ENCODE measurements at regions not wholly inside any gene's neighbourhood (a gene's known extent, or its start where the extent isn't known, plus 50 kb on each side); places are given as distances from the start of the nearest gene placed in this dataset.

GRCh38 chr10:53607691-53608090 is 835.1 kb upstream of the MBL2 start:
- Histone ChIP-seq H3K4me3 (ENCODE audit: low read length in 2 of 2) (no peak overlapping the region), H3K4me2 (ENCODE audit: insufficient read depth, low read length, poor library complexity, severe bottlenecking) (no peak overlapping the region), H3K4me1 (ENCODE audit: control insufficient read depth in 2 of 2, insufficient read depth in 1 of 2, low read depth in 1 of 2, low read length in 2 of 2) (peaks cover 0 to 3% of the 10 kb centered on the region in 2 donors), H3K18ac (ENCODE audit: low read length) (no peak overlapping the region), H4K91ac (ENCODE audit: low read depth, low read length, poor library complexity) (no peak overlapping the region), H3K36me3 (replicated peaks in 1 of 2; ENCODE audit: control insufficient read depth in 2 of 2, insufficient read depth in 2 of 2, low read length in 2 of 2) (no peaks in the 10 kb centered on the region), H3K23ac (ENCODE audit: low read depth, low read length, poor library complexity) (no peak overlapping the region), H3K4ac (ENCODE audit: low read length) (no peak overlapping the region), H2AK5ac (ENCODE audit: low read depth, low read length) (no peak overlapping the region), H3K79me1 (ENCODE audit: low read depth, low read length) (no peaks in the 10 kb centered on the region), H2BK120ac (ENCODE audit: low read depth, low read length) (no peak overlapping the region), H2BK5ac (ENCODE audit: low read length) (no peak overlapping the region), H3K27ac (replicated peaks; ENCODE audit: low read length) (no peak overlapping the region), H2BK12ac (ENCODE audit: low read length) (no peak overlapping the region), H3K27me3 (ENCODE audit: control insufficient read depth in 3 of 3, insufficient read depth in 3 of 3, low read depth in 1 of 3, low read length in 3 of 3) (no peaks in the 10 kb centered on the region), H2AFZ (ENCODE audit: low read length) (peak overlapping the region; percentile 16), H3K9me3 (replicated peaks in 1 of 2; ENCODE audit: control insufficient read depth in 2 of 2, insufficient read depth in 1 of 2, low read depth in 1 of 2, low read length in 2 of 2) (peaks cover 0 to 13% of the 10 kb centered on the region in 2 donors), H3K14ac (ENCODE audit: low read length) (no peak overlapping the region), H3K9ac (ENCODE audit: low read depth, low read length, poor library complexity) (no peak overlapping the region), H4K8ac (ENCODE audit: low read depth, low read length) (no peak overlapping the region), H2BK15ac (ENCODE audit: low read length) (no peak overlapping the region)
- no peak for DNase-seq (ENCODE audit: low spot score)
- no CpG with 5 or more reads among the region's 3 CpGs for WGBS, 2 donors (ENCODE audit: extremely low coverage in 2 of 2, insufficient read length in 2 of 2, insufficient replicate concordance in 1 of 2)

- H2BK12ac ChIP-seq (ENCODE audit: low read length): no peak overlapping the region
- no peak overlapping the region for H3K4me3 ChIP-seq (ENCODE audit: low read length in 2 of 2)
- no peak overlapping the region for H3K14ac ChIP-seq (ENCODE audit: low read length)
- no peak overlapping the region for H3K9ac ChIP-seq (ENCODE audit: low read depth, low read length, poor library complexity)
- no peaks in the 10 kb centered on the region for H3K36me3 ChIP-seq (replicated peaks in 1 of 2; ENCODE audit: control insufficient read depth in 2 of 2, insufficient read depth in 2 of 2, low read length in 2 of 2)
- DNase-seq (ENCODE audit: low spot score): no peak
- H4K91ac ChIP-seq (ENCODE audit: low read depth, low read length, poor library complexity): no peak overlapping the region
- no peak overlapping the region for H2AK5ac ChIP-seq (ENCODE audit: low read depth, low read length)
- no peak overlapping the region for H3K27ac ChIP-seq (replicated peaks; ENCODE audit: low read length)
- no peak overlapping the region for H3K4ac ChIP-seq (ENCODE audit: low read length)
- no peaks in the 10 kb centered on the region for H3K27me3 ChIP-seq (ENCODE audit: control insufficient read depth in 3 of 3, insufficient read depth in 3 of 3, low read depth in 1 of 3, low read length in 3 of 3)
- peaks cover 0 to 3% of the 10 kb centered on the region in 2 donors for H3K4me1 ChIP-seq (ENCODE audit: control insufficient read depth in 2 of 2, insufficient read depth in 1 of 2, low read depth in 1 of 2, low read length in 2 of 2)
- no peak overlapping the region for H2BK120ac ChIP-seq (ENCODE audit: low read depth, low read length)
- H3K18ac ChIP-seq (ENCODE audit: low read length): no peak overlapping the region
- no peak overlapping the region for H4K8ac ChIP-seq (ENCODE audit: low read depth, low read length)
- peaks cover 0 to 13% of the 10 kb centered on the region in 2 donors for H3K9me3 ChIP-seq (replicated peaks in 1 of 2; ENCODE audit: control insufficient read depth in 2 of 2, insufficient read depth in 1 of 2, low read depth in 1 of 2, low read length in 2 of 2)
- H3K79me1 ChIP-seq (ENCODE audit: low read depth, low read length): no peaks in the 10 kb centered on the region
- no peak overlapping the region for H3K4me2 ChIP-seq (ENCODE audit: insufficient read depth, low read length, poor library complexity, severe bottlenecking)
- H2BK15ac ChIP-seq (ENCODE audit: low read length): no peak overlapping the region
- peak overlapping the region; percentile 43 for H2AFZ ChIP-seq (ENCODE audit: low read length)
- 100% methylated on average over 1 of the region's 3 CpGs; no CpG with 5 or more reads in 1 of the 2 donors for WGBS, 2 donors (ENCODE audit: extremely low coverage in 2 of 2, insufficient read length in 2 of 2, insufficient replicate concordance in 1 of 2)
- no peak overlapping the region for H2BK5ac ChIP-seq (ENCODE audit: low read length)
- H3K23ac ChIP-seq (ENCODE audit: low read depth, low read length, poor library complexity): no peak overlapping the region
Measured at GRCh38 chr10:53606981-53607380, 834.4 kb upstream of the MBL2 start.

- Histone ChIP-seq H2BK5ac (ENCODE audit: low read length) (no peak overlapping the region), H4K8ac (ENCODE audit: low read depth, low read length) (no peak overlapping the region), H3K79me1 (ENCODE audit: low read depth, low read length) (no peaks in the 10 kb centered on the region), H3K4me1 (ENCODE audit: control insufficient read depth in 2 of 2, insufficient read depth in 1 of 2, low read depth in 1 of 2, low read length in 2 of 2) (peaks cover 1 to 24% of the 10 kb centered on the region in 2 donors), H3K4ac (ENCODE audit: low read length) (no peak overlapping the region), H4K91ac (ENCODE audit: low read depth, low read length, poor library complexity) (no peak overlapping the region), H3K27me3 (ENCODE audit: control insufficient read depth in 3 of 3, insufficient read depth in 3 of 3, low read depth in 1 of 3, low read length in 3 of 3) (no peaks in the 10 kb centered on the region), H3K27ac (replicated peaks; ENCODE audit: low read length) (no peak overlapping the region), H3K36me3 (replicated peaks in 1 of 2; ENCODE audit: control insufficient read depth in 2 of 2, insufficient read depth in 2 of 2, low read length in 2 of 2) (no peaks in the 10 kb centered on the region), H2BK120ac (ENCODE audit: low read depth, low read length) (no peak overlapping the region), H3K23ac (ENCODE audit: low read depth, low read length, poor library complexity) (no peak overlapping the region), H3K4me2 (ENCODE audit: insufficient read depth, low read length, poor library complexity, severe bottlenecking) (no peak overlapping the region), H2AFZ (ENCODE audit: low read length) (no peak overlapping the region), H3K14ac (ENCODE audit: low read length) (no peak overlapping the region), H3K4me3 (ENCODE audit: low read length in 2 of 2) (no peak overlapping the region), H2BK15ac (ENCODE audit: low read length) (no peak overlapping the region), H3K9me3 (replicated peaks in 1 of 2; ENCODE audit: control insufficient read depth in 2 of 2, insufficient read depth in 1 of 2, low read depth in 1 of 2, low read length in 2 of 2) (peaks cover 0 to 13% of the 10 kb centered on the region in 2 donors), H2AK5ac (ENCODE audit: low read depth, low read length) (no peak overlapping the region), H3K18ac (ENCODE audit: low read length) (no peak overlapping the region), H2BK12ac (ENCODE audit: low read length) (no peak overlapping the region), H3K9ac (ENCODE audit: low read depth, low read length, poor library complexity) (no peak overlapping the region)
- peak; percentile 9 for DNase-seq (ENCODE audit: low spot score)
- no CpG with 5 or more reads among the region's 11 CpGs for WGBS, 2 donors (ENCODE audit: extremely low coverage in 2 of 2, insufficient read length in 2 of 2, insufficient replicate concordance in 1 of 2)
Measured at GRCh38 chr10:53601260-53601875, 828.8 kb upstream of the MBL2 start.

DNA sequence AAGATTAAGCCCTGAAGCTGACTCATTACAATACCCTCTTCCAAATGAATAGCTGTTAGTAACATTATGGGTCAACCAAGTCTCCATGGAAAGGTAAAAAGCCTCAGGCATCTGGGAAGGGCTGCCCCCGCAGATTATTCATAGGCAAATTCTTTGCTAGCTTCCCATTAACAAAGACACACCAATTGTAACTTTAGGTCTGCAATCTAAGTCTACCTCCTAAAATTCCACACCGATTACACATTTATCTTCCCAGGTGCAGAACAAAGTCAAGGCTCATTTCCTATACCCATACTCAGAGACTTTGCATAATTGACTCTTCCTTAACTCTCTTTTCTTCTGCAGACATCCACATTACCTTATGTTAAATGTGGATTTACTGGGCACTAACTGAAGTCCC is 826.3 kb upstream of the MBL2 start:
- H3K4me2 ChIP-seq (ENCODE audit: insufficient read depth, low read length, poor library complexity, severe bottlenecking): no peak overlapping the region
- no peaks in the 10 kb centered on the region for H3K36me3 ChIP-seq (replicated peaks in 1 of 2; ENCODE audit: control insufficient read depth in 2 of 2, insufficient read depth in 2 of 2, low read length in 2 of 2)

More for the DNA sequence above, 826.3 kb upstream of the MBL2 start:
- H3K4me1 ChIP-seq (ENCODE audit: control insufficient read depth in 2 of 2, insufficient read depth in 1 of 2, low read depth in 1 of 2, low read length in 2 of 2): peaks cover 1 to 28% of the 10 kb centered on the region in 2 donors
- no CpG with 5 or more reads among the region's 2 CpGs for WGBS, 2 donors (ENCODE audit: extremely low coverage in 2 of 2, insufficient read length in 2 of 2, insufficient replicate concordance in 1 of 2)
- no peak overlapping the region for H4K8ac ChIP-seq (ENCODE audit: low read depth, low read length)
- H3K23ac ChIP-seq (ENCODE audit: low read depth, low read length, poor library complexity): no peak overlapping the region
- H2BK120ac ChIP-seq (ENCODE audit: low read depth, low read length): no peak overlapping the region
- DNase-seq (ENCODE audit: low spot score): no peak
- H3K4me3 ChIP-seq (ENCODE audit: low read length in 2 of 2): no peak overlapping the region
- no peak overlapping the region for H2BK5ac ChIP-seq (ENCODE audit: low read length)
- H3K9me3 ChIP-seq (replicated peaks in 1 of 2; ENCODE audit: control insufficient read depth in 2 of 2, insufficient read depth in 1 of 2, low read depth in 1 of 2, low read length in 2 of 2): peaks cover 0 to 2% of the 10 kb centered on the region in 2 donors
- no peak overlapping the region for H3K9ac ChIP-seq (ENCODE audit: low read depth, low read length, poor library complexity)
- no peak overlapping the region for H2BK12ac ChIP-seq (ENCODE audit: low read length)
- H3K27me3 ChIP-seq (ENCODE audit: control insufficient read depth in 3 of 3, insufficient read depth in 3 of 3, low read depth in 1 of 3, low read length in 3 of 3): no peaks in the 10 kb centered on the region
- H3K27ac ChIP-seq (replicated peaks; ENCODE audit: low read length): peak overlapping the region; percentile 41
- H2BK15ac ChIP-seq (ENCODE audit: low read length): no peak overlapping the region
- no peaks in the 10 kb centered on the region for H3K79me1 ChIP-seq (ENCODE audit: low read depth, low read length)
- no peak overlapping the region for H2AFZ ChIP-seq (ENCODE audit: low read length)
- no peak overlapping the region for H4K91ac ChIP-seq (ENCODE audit: low read depth, low read length, poor library complexity)
- no peak overlapping the region for H3K4ac ChIP-seq (ENCODE audit: low read length)
- H3K14ac ChIP-seq (ENCODE audit: low read length): no peak overlapping the region
- H2AK5ac ChIP-seq (ENCODE audit: low read depth, low read length): no peak overlapping the region
- H3K18ac ChIP-seq (ENCODE audit: low read length): no peak overlapping the region
